Activated naive CD8-positive, alpha-beta T cell treated with anti-CD3 and anti-CD28 coated beads, Interleukin-2, amount 50 U/mL, for 24 hours (primary cell): ENCODE measurements at regions not wholly inside any gene's neighbourhood (a gene's known extent, or its start where the extent isn't known, plus 50 kb on each side); places are given as distances from the start of the nearest gene placed in this dataset.

Source experiments
- ATAC-seq: fragments of 150-1000 bp; cut with Tn5 transposase; one replicate; pipeline ENCODE4 v1.10.0; 2021
- DNase-seq: peaks from one replicate; pipeline ENCODE4 v3.0.0; 2021
- H3K27ac Mint-ChIP-seq: one replicate; pipeline ENCODE4 v1.8.0; 2021; ENCODE audit warnings: mild to moderate bottlenecking, mixed read lengths
- H3K27me3 Mint-ChIP-seq: one replicate; pipeline ENCODE4 v1.8.0; 2021; ENCODE audit warnings: mixed read lengths
- H3K36me3 Mint-ChIP-seq: one replicate; pipeline ENCODE4 v1.8.0; 2021; ENCODE audit warnings: low read depth, mixed read lengths
- H3K4me1 Mint-ChIP-seq: one replicate; pipeline ENCODE4 v1.8.0; 2021; ENCODE audit warnings: mixed read lengths
- H3K4me3 Mint-ChIP-seq: one replicate; pipeline ENCODE4 v1.8.0; 2021; ENCODE audit warnings: mild to moderate bottlenecking, moderate library complexity, mixed read lengths
- H3K9me3 Mint-ChIP-seq: one replicate; pipeline ENCODE4 v1.8.0; 2021; ENCODE audit warnings: mixed read lengths

- H3K36me3 Mint-ChIP-seq: no peaks in the 10 kb centered on the region
- DNase-seq: no peak
- H3K27me3 Mint-ChIP-seq: peaks cover 3% of the 10 kb centered on the region
- no peak for ATAC-seq
- H3K27ac Mint-ChIP-seq: no peak overlapping the region
- H3K4me3 Mint-ChIP-seq: no peak overlapping the region
- no peaks in the 10 kb centered on the region for H3K4me1 Mint-ChIP-seq
- H3K9me3 Mint-ChIP-seq: peaks cover 11% of the 10 kb centered on the region
These were observed 95.0 kb upstream of the ACTBL2 start for GRCh38 chr5:57577432-57578175.

- Mint-ChIP-seq H3K27ac (no peak overlapping the region), H3K4me1 (no peaks in the 10 kb centered on the region), H3K27me3 (peaks cover 3% of the 10 kb centered on the region), H3K36me3 (no peaks in the 10 kb centered on the region), H3K9me3 (peaks cover 10% of the 10 kb centered on the region), H3K4me3 (no peak overlapping the region)
- ATAC-seq (peak; percentile 36), DNase-seq (no peak)
These were observed 93.7 kb upstream of the ACTBL2 start for GRCh38 chr5:57576317-57576716.

GRCh38 chr5:57575839-57576238 is 93.2 kb upstream of the ACTBL2 start:
- Mint-ChIP-seq H3K27ac (no peak overlapping the region), H3K9me3 (peaks cover 5% of the 10 kb centered on the region), H3K36me3 (no peaks in the 10 kb centered on the region), H3K4me3 (no peak overlapping the region), H3K27me3 (peaks cover 3% of the 10 kb centered on the region), H3K4me1 (no peaks in the 10 kb centered on the region)
- DNase-seq (no peak), ATAC-seq (no peak)

- no peaks in the 10 kb centered on the region for H3K4me1 Mint-ChIP-seq
- H3K9me3 Mint-ChIP-seq: no peaks in the 10 kb centered on the region
- no peak for ATAC-seq
- H3K27ac Mint-ChIP-seq: no peak overlapping the region
- no peaks in the 10 kb centered on the region for H3K36me3 Mint-ChIP-seq
- H3K4me3 Mint-ChIP-seq: no peak overlapping the region
- no peak for DNase-seq
- peaks cover 3% of the 10 kb centered on the region for H3K27me3 Mint-ChIP-seq
These were observed 89.8 kb upstream of the ACTBL2 start for GRCh38 chr5:57572461-57572860.

GRCh38 chr5:57569601-57570000 is 87.0 kb upstream of the ACTBL2 start:
- Mint-ChIP-seq H3K4me1 (no peaks in the 10 kb centered on the region), H3K36me3 (no peaks in the 10 kb centered on the region), H3K4me3 (no peak overlapping the region), H3K27ac (no peak overlapping the region), H3K27me3 (peaks cover 6% of the 10 kb centered on the region), H3K9me3 (no peaks in the 10 kb centered on the region)
- ATAC-seq (no peak), DNase-seq (no peak)

- Mint-ChIP-seq H3K4me1 (no peaks in the 10 kb centered on the region), H3K9me3 (no peaks in the 10 kb centered on the region), H3K36me3 (no peaks in the 10 kb centered on the region), H3K27ac (no peak overlapping the region), H3K27me3 (peaks cover 10% of the 10 kb centered on the region), H3K4me3 (no peak overlapping the region)
- ATAC-seq (no peak), DNase-seq (no peak)
These were observed 85.5 kb upstream of the ACTBL2 start for GRCh38 chr5:57568136-57568535.

- no peak for ATAC-seq
- Mint-ChIP-seq H3K4me3 (no peak overlapping the region), H3K9me3 (no peaks in the 10 kb centered on the region), H3K4me1 (no peaks in the 10 kb centered on the region), H3K36me3 (no peaks in the 10 kb centered on the region), H3K27ac (no peak overlapping the region), H3K27me3 (peaks cover 18% of the 10 kb centered on the region)
- DNase-seq: no peak
These were observed 84.3 kb upstream of the ACTBL2 start for GRCh38 chr5:57566914-57567313.

GRCh38 chr5:57561231-57561842 is 78.7 kb upstream of the ACTBL2 start:
- Mint-ChIP-seq H3K4me3 (no peak overlapping the region), H3K27me3 (peaks cover 18% of the 10 kb centered on the region), H3K4me1 (no peaks in the 10 kb centered on the region), H3K27ac (no peak overlapping the region), H3K36me3 (no peaks in the 10 kb centered on the region), H3K9me3 (no peaks in the 10 kb centered on the region)
- ATAC-seq (no peak), DNase-seq (no peak)

- Mint-ChIP-seq H3K36me3 (no peaks in the 10 kb centered on the region), H3K9me3 (no peaks in the 10 kb centered on the region), H3K4me3 (no peak overlapping the region), H3K27me3 (peaks cover 8% of the 10 kb centered on the region), H3K27ac (no peak overlapping the region), H3K4me1 (no peaks in the 10 kb centered on the region)
- no peak for ATAC-seq
- no peak for DNase-seq
These were observed 76.6 kb upstream of the ACTBL2 start for GRCh38 chr5:57559110-57559635.

GRCh38 chr5:57552033-57552432 is 69.4 kb upstream of the ACTBL2 start:
- Mint-ChIP-seq H3K4me3 (no peak overlapping the region), H3K27ac (no peak overlapping the region), H3K4me1 (no peaks in the 10 kb centered on the region), H3K27me3 (peaks cover 3% of the 10 kb centered on the region), H3K9me3 (no peaks in the 10 kb centered on the region), H3K36me3 (no peaks in the 10 kb centered on the region)
- no peak for ATAC-seq
- DNase-seq: no peak

GRCh38 chr5:57551251-57551650 is 68.6 kb upstream of the ACTBL2 start:
- no peak overlapping the region for H3K27ac Mint-ChIP-seq
- H3K27me3 Mint-ChIP-seq: peaks cover 3% of the 10 kb centered on the region
- no peak overlapping the region for H3K4me3 Mint-ChIP-seq
- DNase-seq (no peak), ATAC-seq (no peak)
- H3K4me1 Mint-ChIP-seq: no peaks in the 10 kb centered on the region
- no peaks in the 10 kb centered on the region for H3K36me3 Mint-ChIP-seq
- no peaks in the 10 kb centered on the region for H3K9me3 Mint-ChIP-seq

- Mint-ChIP-seq H3K4me1 (no peaks in the 10 kb centered on the region), H3K4me3 (no peak overlapping the region), H3K36me3 (no peaks in the 10 kb centered on the region), H3K27ac (no peak overlapping the region), H3K27me3 (peaks cover 3% of the 10 kb centered on the region), H3K9me3 (no peaks in the 10 kb centered on the region)
- no peak for DNase-seq
- no peak for ATAC-seq
These were observed 67.5 kb upstream of the ACTBL2 start for GRCh38 chr5:57550132-57550531.

- H3K36me3 Mint-ChIP-seq: no peaks in the 10 kb centered on the region
- H3K27ac Mint-ChIP-seq: no peak overlapping the region
- H3K4me3 Mint-ChIP-seq: no peak overlapping the region
- peaks cover 3% of the 10 kb centered on the region for H3K27me3 Mint-ChIP-seq
- H3K9me3 Mint-ChIP-seq: no peaks in the 10 kb centered on the region
- no peaks in the 10 kb centered on the region for H3K4me1 Mint-ChIP-seq
- no peak for DNase-seq
- no peak for ATAC-seq
These were observed 67.0 kb upstream of the ACTBL2 start for GRCh38 chr5:57549566-57549965.

- Mint-ChIP-seq H3K27ac (no peak overlapping the region), H3K36me3 (no peaks in the 10 kb centered on the region), H3K4me1 (peaks cover 4% of the 10 kb centered on the region), H3K27me3 (peaks cover 4% of the 10 kb centered on the region), H3K4me3 (no peak overlapping the region), H3K9me3 (no peaks in the 10 kb centered on the region)
- no peak for ATAC-seq
- DNase-seq: no peak
These were observed 58.2 kb upstream of the ACTBL2 start for GRCh38 chr5:57540823-57541222.

- DNase-seq (no peak), ATAC-seq (no peak)
- peaks cover 4% of the 10 kb centered on the region for H3K4me1 Mint-ChIP-seq
- peaks cover 4% of the 10 kb centered on the region for H3K27me3 Mint-ChIP-seq
- H3K4me3 Mint-ChIP-seq: no peak overlapping the region
- no peaks in the 10 kb centered on the region for H3K9me3 Mint-ChIP-seq
- H3K27ac Mint-ChIP-seq: no peak overlapping the region
- no peaks in the 10 kb centered on the region for H3K36me3 Mint-ChIP-seq
These were observed 56.7 kb upstream of the ACTBL2 start for GRCh38 chr5:57539281-57539701.
